Neural progenitor cell (in vitro differentiated cells): ENCODE measurements at regions not wholly inside any gene's neighbourhood (a gene's known extent, or its start where the extent isn't known, plus 50 kb on each side); places are given as distances from the start of the nearest gene placed in this dataset.

Experiments
- DNase-seq: peaks from one replicate; pipeline ENCODE4 v3.0.0-alpha.2; 2016; ENCODE audit warnings: low spot score
- H2AFZ ChIP-seq: fragments of 200-600 bp; sonication (generic); replicated peaks from 2 replicates; pipeline ENCODE4 v1.6.1; 2016; ENCODE audit warnings: antibody characterized with exemption
- H3F3A ChIP-seq: fragments of 200-600 bp; sonication (generic); 2 replicates; pipeline ENCODE4 v1.6.1; 2016; ENCODE audit warnings: antibody characterized with exemption, low read depth
- H3K27ac ChIP-seq: fragments of 200-600 bp; sonication (generic); 2 replicates; pipeline ENCODE4 v1.5.1; 2016; ENCODE audit warnings: mild to moderate bottlenecking
- H3K27me3 ChIP-seq: fragments of 200-600 bp; sonication (generic); 2 replicates; pipeline ENCODE4 v1.6.1; 2016; ENCODE audit warnings: mild to moderate bottlenecking, moderate library complexity
- H3K36me3 ChIP-seq: fragments of 200-600 bp; sonication (generic); 2 replicates; pipeline ENCODE4 v1.5.1; 2016
- H3K4me1 ChIP-seq: fragments of 200-600 bp; sonication (generic); 2 replicates; pipeline ENCODE4 v1.6.1; 2016; ENCODE audit warnings: mixed run types
- H3K4me2 ChIP-seq: fragments of 200-600 bp; sonication (generic); 2 replicates; pipeline ENCODE4 v1.6.1; 2016
- H3K4me3 ChIP-seq: fragments of 200-600 bp; sonication (generic); 2 replicates; pipeline ENCODE4 v1.5.1; 2016
- H3K79me2 ChIP-seq: fragments of 200-600 bp; sonication (generic); 2 replicates; pipeline ENCODE4 v1.6.1; 2016; ENCODE audit warnings: low read depth
- H3K9ac ChIP-seq: fragments of 200-600 bp; sonication (generic); 2 replicates; pipeline ENCODE4 v1.6.1; 2016
- H3K9me3 ChIP-seq: fragments of 200-600 bp; sonication (generic); 2 replicates; pipeline ENCODE4 v1.5.1; 2016; ENCODE audit warnings: low read depth
- H4K20me1 ChIP-seq: fragments of 200-600 bp; sonication (generic); 2 replicates; pipeline ENCODE4 v1.6.1; 2016; ENCODE audit warnings: low read depth
- H3K27ac Mint-ChIP-seq: 3 replicates; pipeline ENCODE4 v1.8.0; 2021; ENCODE audit warnings: mixed read lengths
- H3K27me3 Mint-ChIP-seq: 2 replicates; pipeline ENCODE4 v1.8.0; 2022; ENCODE audit warnings: low read depth, mild to moderate bottlenecking, inconsistent platforms, moderate library complexity, mixed read lengths; ENCODE audit not compliant: insufficient read depth
- H3K36me3 Mint-ChIP-seq: 3 replicates; pipeline ENCODE4 v1.8.0; 2021; ENCODE audit warnings: mixed read lengths
- H3K4me1 Mint-ChIP-seq: 3 replicates; pipeline ENCODE4 v1.8.0; 2021; ENCODE audit warnings: mixed read lengths
- H3K4me3 Mint-ChIP-seq: 3 replicates; pipeline ENCODE4 v1.8.0; 2021; ENCODE audit warnings: mild to moderate bottlenecking, moderate library complexity, mixed read lengths
- H3K9me3 Mint-ChIP-seq: 3 replicates; pipeline ENCODE4 v1.8.0; 2020; ENCODE audit warnings: mixed read lengths
- EZH2 ChIP-seq: fragments of 200-600 bp; sonication (generic); IDR thresholded peaks from 2 replicates; pipeline ENCODE4 v1.6.1; 2017; ENCODE audit warnings: antibody characterized with exemption, mild to moderate bottlenecking, moderate library complexity
- EZH2phosphoT487 ChIP-seq: fragments of 200-600 bp; sonication (generic); IDR thresholded peaks from 2 replicates; pipeline ENCODE4 v1.6.1; 2017; ENCODE audit warnings: antibody characterized with exemption
- TF ChIP-seq, protein P1 (sequence below): fragments of 200-600 bp; sonication (generic); IDR thresholded peaks from 2 replicates; pipeline ENCODE4 v1.5.1; 2017; ENCODE audit warnings: antibody characterized with exemption, mild to moderate bottlenecking

GRCh38 chr12:3972576-3972975 is 99.4 kb upstream of the PARP11 start:
- Mint-ChIP-seq H3K4me3 (no peak overlapping the region), H3K4me1 (no peaks in the 10 kb centered on the region), H3K27ac (no peak overlapping the region), H3K9me3 (peaks cover 9% of the 10 kb centered on the region), H3K27me3 (peaks cover 4% of the 10 kb centered on the region), H3K36me3 (no peaks in the 10 kb centered on the region)
- no peak overlapping the region for H3K27ac ChIP-seq
- no peaks in the 10 kb centered on the region for H3K9me3 ChIP-seq
- DNase-seq: no peak
- H2AFZ ChIP-seq: no peak overlapping the region
- H3K9ac ChIP-seq: no peak overlapping the region
- no peaks in the 10 kb centered on the region for H3K27me3 ChIP-seq
- H4K20me1 ChIP-seq: no peaks in the 10 kb centered on the region
- H3K4me1 ChIP-seq: peaks cover 9% of the 10 kb centered on the region
- no peak overlapping the region for H3K4me3 ChIP-seq
- H3K79me2 ChIP-seq: no peaks in the 10 kb centered on the region
- H3F3A ChIP-seq: no peaks in the 10 kb centered on the region
- H3K36me3 ChIP-seq: no peaks in the 10 kb centered on the region
- TF ChIP-seq EZH2phosphoT487 (no peak), EZH2 (no peak)
- TF ChIP-seq, protein P1, sequence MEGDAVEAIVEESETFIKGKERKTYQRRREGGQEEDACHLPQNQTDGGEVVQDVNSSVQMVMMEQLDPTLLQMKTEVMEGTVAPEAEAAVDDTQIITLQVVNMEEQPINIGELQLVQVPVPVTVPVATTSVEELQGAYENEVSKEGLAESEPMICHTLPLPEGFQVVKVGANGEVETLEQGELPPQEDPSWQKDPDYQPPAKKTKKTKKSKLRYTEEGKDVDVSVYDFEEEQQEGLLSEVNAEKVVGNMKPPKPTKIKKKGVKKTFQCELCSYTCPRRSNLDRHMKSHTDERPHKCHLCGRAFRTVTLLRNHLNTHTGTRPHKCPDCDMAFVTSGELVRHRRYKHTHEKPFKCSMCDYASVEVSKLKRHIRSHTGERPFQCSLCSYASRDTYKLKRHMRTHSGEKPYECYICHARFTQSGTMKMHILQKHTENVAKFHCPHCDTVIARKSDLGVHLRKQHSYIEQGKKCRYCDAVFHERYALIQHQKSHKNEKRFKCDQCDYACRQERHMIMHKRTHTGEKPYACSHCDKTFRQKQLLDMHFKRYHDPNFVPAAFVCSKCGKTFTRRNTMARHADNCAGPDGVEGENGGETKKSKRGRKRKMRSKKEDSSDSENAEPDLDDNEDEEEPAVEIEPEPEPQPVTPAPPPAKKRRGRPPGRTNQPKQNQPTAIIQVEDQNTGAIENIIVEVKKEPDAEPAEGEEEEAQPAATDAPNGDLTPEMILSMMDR: no peak
- H3K4me2 ChIP-seq: no peak overlapping the region

GRCh38 chr12:3968523-3968922 is 95.3 kb upstream of the PARP11 start:
- TF ChIP-seq EZH2phosphoT487 (no peak), EZH2 (no peak)
- TF ChIP-seq, protein P1: no peak
- H3K4me1 Mint-ChIP-seq: peaks cover 8% of the 10 kb centered on the region
- H3K27ac Mint-ChIP-seq: no peak overlapping the region
- H3K9me3 ChIP-seq: no peaks in the 10 kb centered on the region
- DNase-seq: no peak
- H3K9me3 Mint-ChIP-seq: peaks cover 8% of the 10 kb centered on the region
- H4K20me1 ChIP-seq: no peaks in the 10 kb centered on the region
- H3K9ac ChIP-seq: no peak overlapping the region
- peaks cover 11% of the 10 kb centered on the region for H3K4me1 ChIP-seq
- no peaks in the 10 kb centered on the region for H3K36me3 ChIP-seq
- no peaks in the 10 kb centered on the region for H3K27me3 ChIP-seq
- H3K4me3 Mint-ChIP-seq: no peak overlapping the region
- no peak overlapping the region for H3K4me2 ChIP-seq
- H3K27me3 Mint-ChIP-seq: peaks cover 12% of the 10 kb centered on the region
- no peak overlapping the region for H3K4me3 ChIP-seq
- H2AFZ ChIP-seq: no peak overlapping the region
- H3K36me3 Mint-ChIP-seq: no peaks in the 10 kb centered on the region
- no peak overlapping the region for H3K27ac ChIP-seq
- no peaks in the 10 kb centered on the region for H3F3A ChIP-seq
- no peaks in the 10 kb centered on the region for H3K79me2 ChIP-seq

GRCh38 chr12:3967556-3968160 is 94.5 kb upstream of the PARP11 start:
- H3K36me3 ChIP-seq: no peaks in the 10 kb centered on the region
- H3K4me2 ChIP-seq: no peak overlapping the region
- H3F3A ChIP-seq: no peaks in the 10 kb centered on the region
- H3K4me1 ChIP-seq: peaks cover 11% of the 10 kb centered on the region
- H3K27ac Mint-ChIP-seq: no peak overlapping the region
- H2AFZ ChIP-seq: no peak overlapping the region
- H3K4me3 Mint-ChIP-seq: no peak overlapping the region
- no peaks in the 10 kb centered on the region for H3K79me2 ChIP-seq
- peaks cover 13% of the 10 kb centered on the region for H3K4me1 Mint-ChIP-seq
- no peaks in the 10 kb centered on the region for H3K27me3 ChIP-seq
- H3K9me3 Mint-ChIP-seq: peaks cover 5% of the 10 kb centered on the region
- H4K20me1 ChIP-seq: no peaks in the 10 kb centered on the region
- peaks cover 10% of the 10 kb centered on the region for H3K27me3 Mint-ChIP-seq
- no peak overlapping the region for H3K27ac ChIP-seq
- no peaks in the 10 kb centered on the region for H3K9me3 ChIP-seq
- TF ChIP-seq, protein P1: no peak
- TF ChIP-seq EZH2phosphoT487 (no peak), EZH2 (no peak)
- no peak overlapping the region for H3K4me3 ChIP-seq
- DNase-seq: peak; percentile 68
- H3K36me3 Mint-ChIP-seq: no peaks in the 10 kb centered on the region
- H3K9ac ChIP-seq: no peak overlapping the region
